ENCODE measurements at regions not wholly inside any gene's neighbourhood (a gene's known extent, or its start where the extent isn't known, plus 50 kb on each side); places are given as distances from the start of the nearest gene placed in this dataset.
"Not testable (repeated sequence)": the region's sequence is repeated elsewhere in the genome, so short reads cannot be mapped to it uniquely, and the experiment has no call there.

GRCh38 chr10:95137990-95138625 lies 55.9 kb upstream of the ACSM6 start:
- DNase-seq (ENCODE audit: low read depth in 3 of 3, low spot score in 2 of 3): not testable (repeated sequence)

GRCh38 chr10:95134490-95134889 lies 59.5 kb upstream of the ACSM6 start:
- DNase-seq (ENCODE audit: low read depth in 3 of 3, low spot score in 2 of 3): no peak

GRCh38 chr10:95133997-95134396 lies 60.0 kb upstream of the ACSM6 start:
- no peak for DNase-seq (ENCODE audit: low read depth in 3 of 3, low spot score in 2 of 3)

- peak in 2 of 3 donors; percentile 4 to 21 for DNase-seq (ENCODE audit: low read depth in 3 of 3, low spot score in 2 of 3)
These were observed 60.9 kb upstream of the ACSM6 start for GRCh38 chr10:95133016-95133752.

- DNase-seq (ENCODE audit: low read depth in 3 of 3, low spot score in 2 of 3): not testable (repeated sequence)
These were observed 61.1 kb upstream of the CYP2C8 start for GRCh38 chr10:95130429-95130828.

- no peak for DNase-seq (ENCODE audit: low read depth in 3 of 3, low spot score in 2 of 3)
These were observed 56.3 kb upstream of the CYP2C8 start for GRCh38 chr10:95125582-95125981.

GRCh38 chr10:95122736-95123135 lies 53.4 kb upstream of the CYP2C8 start:
- no peak for DNase-seq (ENCODE audit: low read depth in 3 of 3, low spot score in 2 of 3)

GRCh38 chr10:95121904-95122303 lies 52.6 kb upstream of the CYP2C8 start:
- DNase-seq (ENCODE audit: low read depth in 3 of 3, low spot score in 2 of 3): peak in 2 of 3 donors; percentile 1 to 7
